ENCODE measurements at regions not wholly inside any gene's neighbourhood (a gene's known extent, or its start where the extent isn't known, plus 50 kb on each side); places are given as distances from the start of the nearest gene placed in this dataset.

DNA sequence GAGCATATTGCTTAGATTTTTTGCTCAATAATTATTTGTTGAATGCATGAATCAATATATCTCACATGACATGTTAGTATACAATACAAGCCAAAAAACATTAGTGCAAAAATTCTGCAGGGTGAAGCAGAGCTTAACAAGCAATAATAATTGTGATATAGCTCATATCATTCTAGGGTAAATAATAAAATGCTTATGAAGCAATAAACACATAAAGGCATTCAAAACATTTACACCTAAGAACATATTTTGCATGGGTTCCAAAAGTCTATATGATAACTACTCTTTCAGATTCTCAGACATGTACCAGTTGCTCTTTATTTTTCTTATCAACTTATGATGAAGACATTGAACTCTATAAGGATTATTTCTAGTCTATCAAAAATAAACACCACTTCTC, 886.2 kb downstream of the TRHDE start:
- TF ChIP-seq, protein P1, sequence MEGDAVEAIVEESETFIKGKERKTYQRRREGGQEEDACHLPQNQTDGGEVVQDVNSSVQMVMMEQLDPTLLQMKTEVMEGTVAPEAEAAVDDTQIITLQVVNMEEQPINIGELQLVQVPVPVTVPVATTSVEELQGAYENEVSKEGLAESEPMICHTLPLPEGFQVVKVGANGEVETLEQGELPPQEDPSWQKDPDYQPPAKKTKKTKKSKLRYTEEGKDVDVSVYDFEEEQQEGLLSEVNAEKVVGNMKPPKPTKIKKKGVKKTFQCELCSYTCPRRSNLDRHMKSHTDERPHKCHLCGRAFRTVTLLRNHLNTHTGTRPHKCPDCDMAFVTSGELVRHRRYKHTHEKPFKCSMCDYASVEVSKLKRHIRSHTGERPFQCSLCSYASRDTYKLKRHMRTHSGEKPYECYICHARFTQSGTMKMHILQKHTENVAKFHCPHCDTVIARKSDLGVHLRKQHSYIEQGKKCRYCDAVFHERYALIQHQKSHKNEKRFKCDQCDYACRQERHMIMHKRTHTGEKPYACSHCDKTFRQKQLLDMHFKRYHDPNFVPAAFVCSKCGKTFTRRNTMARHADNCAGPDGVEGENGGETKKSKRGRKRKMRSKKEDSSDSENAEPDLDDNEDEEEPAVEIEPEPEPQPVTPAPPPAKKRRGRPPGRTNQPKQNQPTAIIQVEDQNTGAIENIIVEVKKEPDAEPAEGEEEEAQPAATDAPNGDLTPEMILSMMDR (IDR thresholded peaks at IDR 0.05): no peak
- no peak for TF ChIP-seq POLR2A (IDR thresholded peaks at IDR 0.05)
- no peak for TF ChIP-seq POLR2AphosphoS5 (IDR thresholded peaks at IDR 0.05)

Measured in breast epithelium (tissue), 3 donors.